NCI-H748 treated with DMSO at 0.1 percent for 48 hours (cell line): ENCODE measurements at regions not wholly inside any gene's neighbourhood (a gene's known extent, or its start where the extent isn't known, plus 50 kb on each side); places are given as distances from the start of the nearest gene placed in this dataset.
"Not testable (repeated sequence)": the region's sequence is repeated elsewhere in the genome, so short reads cannot be mapped to it uniquely, and the experiment has no call there.

Experiments used
- DNase-seq: peaks from one replicate; lab custom pipeline; 2025; lab: John Stamatoyannopoulos, UW

GRCh38 chr18:30623401-30624065 lies 419.0 kb downstream of the DSC3 start:
- no peak for DNase-seq

DNA sequence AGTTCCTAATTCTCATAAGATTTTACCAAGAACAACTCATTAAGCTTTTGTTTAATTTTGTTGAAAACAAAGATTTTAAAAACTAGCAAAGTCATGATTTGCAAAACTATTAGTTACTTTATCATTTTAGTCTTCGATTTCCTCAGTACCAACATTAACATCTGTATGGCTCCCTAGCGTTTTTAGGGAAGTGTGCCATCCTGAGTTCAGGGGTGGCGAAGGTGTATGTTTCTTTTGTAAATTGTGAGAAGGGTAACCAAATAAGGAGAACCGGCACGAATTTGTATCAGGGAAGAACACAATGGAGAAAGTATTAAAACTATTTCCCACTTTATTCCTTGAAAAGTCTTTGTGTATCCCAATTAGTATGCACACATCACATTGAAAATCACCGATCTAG lies 419.9 kb downstream of the DSC3 start:
- DNase-seq: no peak

- DNase-seq: no peak
These were observed 420.4 kb downstream of the DSC3 start for GRCh38 chr18:30622104-30622503.

- no peak for DNase-seq
These were observed 424.0 kb downstream of the DSC3 start for GRCh38 chr18:30618567-30618966.

GRCh38 chr18:30616414-30616813 lies 426.1 kb downstream of the DSC3 start:
- DNase-seq: no peak

DNA sequence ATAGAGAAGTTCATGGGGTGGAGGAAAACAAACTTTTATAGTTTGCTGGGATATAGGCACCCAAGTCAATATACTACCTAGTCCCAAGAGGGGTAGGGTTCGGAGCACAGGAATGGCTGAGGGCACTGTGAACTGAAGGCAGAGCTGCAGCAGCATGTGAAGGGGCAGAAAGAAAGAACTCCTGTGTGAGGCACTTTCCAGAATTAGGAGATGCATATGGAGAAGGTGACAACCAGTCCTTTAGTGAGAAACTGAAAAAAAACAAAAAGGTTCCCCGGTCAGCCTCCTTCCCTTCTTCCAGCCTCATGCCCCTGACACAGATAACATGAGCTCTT lies 429.1 kb downstream of the DSC3 start:
- no peak for DNase-seq

DNA sequence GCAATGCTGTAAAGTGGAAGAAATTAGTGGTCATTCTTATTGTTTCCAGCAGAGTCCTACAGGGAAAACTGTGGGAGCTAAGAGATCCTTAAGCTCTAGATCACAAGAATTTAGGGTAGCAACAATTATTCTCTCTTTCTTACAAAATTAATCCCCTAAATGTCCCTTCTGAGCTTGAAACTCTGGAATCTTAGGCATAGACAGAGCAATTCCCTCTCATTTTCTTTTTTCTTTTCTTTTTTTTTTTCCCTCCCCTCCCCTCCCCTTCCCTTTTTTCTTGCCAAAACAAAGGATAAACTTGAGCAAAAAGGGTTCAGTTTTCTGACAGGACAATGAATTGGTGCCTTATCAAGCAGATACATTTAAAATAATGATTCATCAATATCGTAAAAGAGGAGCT lies 441.0 kb downstream of the DSC3 start:
- no peak for DNase-seq

- DNase-seq: no peak
These were observed 445.3 kb downstream of the DSC3 start for GRCh38 chr18:30597202-30597601.

GRCh38 chr18:30596635-30597034 lies 445.9 kb downstream of the DSC3 start:
- DNase-seq: no peak

- no peak for DNase-seq
These were observed 446.6 kb downstream of the DSC3 start for GRCh38 chr18:30595942-30596341.

GRCh38 chr18:30594911-30595310 lies 447.6 kb downstream of the DSC3 start:
- not testable (repeated sequence) for DNase-seq

DNA sequence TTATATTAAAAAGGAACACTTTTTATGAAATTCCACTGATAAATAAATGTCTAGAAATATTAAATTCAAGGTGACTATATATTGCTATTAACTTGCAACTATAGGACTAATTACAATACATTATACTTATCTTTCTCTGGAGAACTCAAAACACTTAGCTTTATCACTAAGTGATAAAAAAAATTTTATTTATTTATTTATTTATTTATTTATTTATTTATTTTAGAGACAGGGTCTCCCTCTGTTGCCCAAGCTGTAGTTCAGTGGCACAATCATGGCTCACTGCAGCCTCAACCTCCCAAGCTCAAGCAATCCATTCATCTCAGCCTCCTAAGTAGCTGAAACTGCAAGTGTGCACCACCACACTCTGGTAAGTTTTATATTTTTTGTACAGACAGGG lies 451.1 kb downstream of the DSC3 start:
- no peak for DNase-seq

DNA sequence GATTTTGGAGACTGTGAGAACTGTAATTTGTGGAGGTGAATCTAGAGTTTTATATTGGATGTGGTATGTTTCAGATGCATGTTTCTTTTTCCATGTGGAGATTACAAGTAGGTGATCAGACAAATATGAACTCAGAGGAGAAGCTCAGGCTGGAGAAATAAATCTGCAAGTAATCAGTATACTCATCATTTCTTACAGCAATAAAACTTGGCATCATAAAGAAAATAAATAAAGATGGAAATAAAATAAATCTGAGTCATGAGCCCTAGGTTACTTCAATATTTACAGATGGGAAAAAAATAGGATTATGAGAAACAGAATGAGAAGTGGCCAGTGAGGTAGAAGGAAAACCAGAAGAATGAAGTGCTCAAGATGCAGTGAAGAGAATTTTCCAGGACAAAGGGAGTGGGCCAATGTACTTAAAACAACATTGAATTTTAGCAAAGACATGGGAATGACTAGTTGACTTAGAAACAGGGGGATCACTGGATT lies 453.8 kb downstream of the DSC3 start:
- no peak for DNase-seq

DNA sequence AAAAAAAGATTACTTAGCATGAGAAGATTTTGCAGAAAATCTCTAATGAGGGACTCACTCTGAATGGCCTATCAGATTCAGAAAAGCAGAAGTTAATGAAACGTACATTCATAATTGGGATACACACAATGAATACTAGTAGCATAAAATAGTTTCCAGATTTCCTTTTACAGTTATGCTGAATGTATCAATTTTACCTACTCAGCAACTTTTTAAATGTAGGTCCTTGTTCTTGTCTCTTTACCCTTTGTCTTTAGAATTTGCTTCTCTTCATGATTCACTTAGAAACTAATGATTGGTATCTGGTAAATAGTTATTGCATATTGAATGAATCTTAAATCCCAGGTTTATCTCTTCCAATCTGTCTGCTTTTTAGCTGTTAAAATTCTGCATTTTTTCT lies 458.8 kb downstream of the DSC3 start:
- no peak for DNase-seq

- no peak for DNase-seq
These were observed 460.5 kb downstream of the DSC3 start for GRCh38 chr18:30582078-30582477.

GRCh38 chr18:30578707-30579106 lies 463.8 kb downstream of the DSC3 start:
- no peak for DNase-seq

DNA sequence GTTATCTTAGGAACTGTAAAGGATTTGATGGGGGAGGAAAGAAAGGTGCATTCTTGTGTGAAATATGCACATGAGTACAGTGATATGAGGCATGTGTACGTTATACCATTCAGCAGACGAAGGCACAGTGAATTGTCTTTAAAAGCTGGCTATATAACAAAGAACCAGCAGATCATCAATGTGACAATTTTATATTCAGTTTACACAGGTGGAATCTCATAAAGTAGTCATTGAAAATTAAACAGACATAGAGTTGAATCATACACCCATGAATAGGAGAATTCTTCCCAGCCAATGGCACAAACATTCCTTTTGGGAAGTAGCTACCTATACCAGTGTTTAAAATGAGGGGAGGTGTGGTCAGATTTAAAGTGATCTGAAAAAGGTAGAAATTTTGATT lies 470.3 kb downstream of the DSC3 start:
- DNase-seq: no peak

- DNase-seq: no peak
These were observed 474.2 kb downstream of the DSC3 start for GRCh38 chr18:30568333-30568732.

DNA sequence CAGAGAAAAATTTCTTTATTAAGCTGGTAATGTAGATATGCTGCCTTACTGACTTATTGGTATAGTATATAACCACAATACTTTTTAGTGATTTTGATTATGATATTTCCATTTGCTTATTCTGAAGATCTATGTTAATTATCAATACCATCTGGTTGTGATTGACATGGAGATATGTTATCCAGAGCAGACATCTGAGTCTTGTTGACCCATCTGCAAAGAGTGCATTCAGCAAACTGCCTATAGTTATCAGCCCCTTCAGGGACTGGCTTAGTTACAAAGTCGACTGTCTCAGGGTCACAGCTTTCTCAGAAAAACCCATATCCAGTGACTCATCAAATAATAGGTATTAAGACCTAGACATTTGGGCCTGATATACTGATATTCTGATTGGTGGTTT lies 475.7 kb downstream of the DSC3 start:
- no peak for DNase-seq

DNA sequence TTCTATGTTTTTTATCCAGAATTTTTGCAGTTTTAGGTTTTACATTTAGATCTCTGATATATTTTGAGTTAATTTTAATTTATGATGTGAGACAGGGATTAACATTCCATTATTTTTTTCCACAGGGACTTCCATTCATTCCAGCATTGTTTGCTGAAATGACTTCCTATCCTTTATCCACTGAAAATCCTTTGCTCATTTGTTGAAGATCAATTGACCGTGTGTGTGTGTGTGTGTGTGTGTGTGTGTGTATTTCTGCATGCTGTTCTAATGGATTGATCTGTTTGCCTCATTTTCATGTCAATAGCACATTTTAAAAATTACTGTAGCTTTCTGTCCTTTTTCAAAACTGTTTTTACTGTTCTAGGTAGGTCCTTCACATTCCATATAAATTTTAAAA lies 480.3 kb downstream of the DSC3 start:
- no peak for DNase-seq

DNA sequence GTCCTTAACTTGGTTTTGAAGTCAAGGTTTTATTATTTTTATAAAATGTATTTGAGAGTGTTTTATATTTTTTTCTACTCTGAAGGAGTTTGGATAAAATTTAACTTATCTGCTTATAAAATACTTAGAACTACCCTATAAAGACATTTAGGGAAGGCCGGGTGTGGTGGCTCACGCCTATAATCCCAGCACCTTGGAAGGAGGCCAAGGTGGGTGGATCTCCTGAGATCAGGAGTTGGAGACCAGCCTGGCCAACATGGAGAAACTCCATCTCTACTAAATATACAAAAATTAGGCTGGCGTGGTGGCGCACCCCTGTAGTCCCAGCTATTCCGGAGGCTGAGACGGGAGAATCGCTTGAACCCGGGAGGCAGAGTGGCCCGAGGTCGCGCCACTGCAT lies 486.4 kb downstream of the DSC3 start:
- no peak for DNase-seq

- no peak for DNase-seq
These were observed 497.1 kb downstream of the DSC3 start for GRCh38 chr18:30545393-30545792.

- no peak for DNase-seq
These were observed 498.4 kb downstream of the DSC3 start for GRCh38 chr18:30544141-30544540.

- no peak for DNase-seq
These were observed 508.8 kb downstream of the DSC3 start for GRCh38 chr18:30533716-30534115.

DNA sequence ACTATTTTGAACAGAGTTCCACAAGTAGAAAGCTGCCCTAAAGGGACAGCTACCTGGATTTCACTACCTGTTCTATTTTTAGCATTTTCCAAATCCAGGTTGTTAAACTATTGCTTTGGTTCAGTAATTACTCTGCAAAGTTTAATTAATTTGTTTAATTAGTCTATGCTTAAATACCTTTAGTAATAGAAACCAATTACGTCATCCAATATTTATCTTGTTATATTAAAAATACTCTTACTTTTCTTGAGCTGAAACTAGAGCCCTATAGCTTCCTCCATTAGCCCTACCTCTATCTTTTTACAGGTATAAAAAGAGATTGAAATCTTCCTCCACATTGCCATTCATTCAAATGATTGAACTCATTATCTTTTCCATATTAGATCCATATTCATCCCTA lies 514.6 kb downstream of the DSC3 start:
- DNase-seq: no peak
